Endodermal cell (in vitro differentiated cells): ENCODE measurements at regions not wholly inside any gene's neighbourhood (a gene's known extent, or its start where the extent isn't known, plus 50 kb on each side); places are given as distances from the start of the nearest gene placed in this dataset.

Experiments
- DNase-seq: peaks from one replicate; pipeline ENCODE4 v3.0.0-alpha.2; 2017
- H3K27ac ChIP-seq: 2 replicates; pipeline ENCODE4 v1.5.1; 2013; ENCODE audit warnings: mild to moderate bottlenecking, low read depth, low read length, moderate library complexity
- H3K27me3 ChIP-seq: 2 replicates; pipeline ENCODE4 v1.6.1; 2013; ENCODE audit warnings: mild to moderate bottlenecking, low read length, moderate library complexity; ENCODE audit not compliant: insufficient read depth, control insufficient read depth, poor library complexity, severe bottlenecking
- H3K36me3 ChIP-seq: 2 replicates; pipeline ENCODE4 v1.7.0; 2013; ENCODE audit warnings: mild to moderate bottlenecking, low read length, moderate library complexity; ENCODE audit not compliant: control insufficient read depth, insufficient read depth
- H3K4me1 ChIP-seq: one replicate; pipeline ENCODE4 v1.7.0; 2013; ENCODE audit warnings: low read length; ENCODE audit not compliant: control insufficient read depth, insufficient read depth
- H3K4me3 ChIP-seq: 2 replicates; pipeline ENCODE4 v1.5.1; 2013; ENCODE audit warnings: mild to moderate bottlenecking, low read length, moderate library complexity
- H3K9ac ChIP-seq: 2 replicates; pipeline ENCODE4 v1.6.1; 2013; ENCODE audit warnings: mild to moderate bottlenecking, low read length, moderate library complexity; ENCODE audit not compliant: poor library complexity, severe bottlenecking; ENCODE audit errors: extremely low read depth
- H3K9me3 ChIP-seq: 2 replicates; pipeline ENCODE4 v1.6.1; 2013; ENCODE audit warnings: mild to moderate bottlenecking, low read length, moderate library complexity; ENCODE audit not compliant: control insufficient read depth
- H3K27ac Mint-ChIP-seq: 2 replicates; pipeline ENCODE4 v1.8.0; 2020; ENCODE audit warnings: mixed read lengths
- H3K27me3 Mint-ChIP-seq: 2 replicates; pipeline ENCODE4 v1.8.0; 2021; ENCODE audit warnings: mild to moderate bottlenecking, mixed read lengths; ENCODE audit not compliant: insufficient read depth
- H3K36me3 Mint-ChIP-seq: 2 replicates; pipeline ENCODE4 v1.8.0; 2020; ENCODE audit warnings: low read depth, mixed read lengths
- H3K4me1 Mint-ChIP-seq: 2 replicates; pipeline ENCODE4 v1.8.0; 2020; ENCODE audit warnings: mixed read lengths
- H3K4me3 Mint-ChIP-seq: 2 replicates; pipeline ENCODE4 v1.8.0; 2020; ENCODE audit warnings: mild to moderate bottlenecking, moderate library complexity, mixed read lengths
- H3K9me3 Mint-ChIP-seq: 2 replicates; pipeline ENCODE4 v1.8.0; 2020; ENCODE audit warnings: mild to moderate bottlenecking, mixed read lengths
- WGBS, 2 experiments: methylation state at CpG; one replicate each; pipeline versions ENCODE4 v1.1.5 to v1.1.7; 2013; ENCODE audit warnings: missing lambda C conversion rate in 2 of 2, mixed read lengths in 1 of 2; ENCODE audit not compliant: insufficient coverage in 1 of 2, insufficient read length in 1 of 2; 5-methylcytosine and 5-hydroxymethylcytosine counted together
- TF ChIP-seq, protein P1 (sequence below): fragments of 200-600 bp; sonication (generic); conservative IDR thresholded peaks from 2 replicates; pipeline ENCODE4 v1.5.0; 2021; ENCODE audit warnings: antibody characterized with exemption, mild to moderate bottlenecking

DNA sequence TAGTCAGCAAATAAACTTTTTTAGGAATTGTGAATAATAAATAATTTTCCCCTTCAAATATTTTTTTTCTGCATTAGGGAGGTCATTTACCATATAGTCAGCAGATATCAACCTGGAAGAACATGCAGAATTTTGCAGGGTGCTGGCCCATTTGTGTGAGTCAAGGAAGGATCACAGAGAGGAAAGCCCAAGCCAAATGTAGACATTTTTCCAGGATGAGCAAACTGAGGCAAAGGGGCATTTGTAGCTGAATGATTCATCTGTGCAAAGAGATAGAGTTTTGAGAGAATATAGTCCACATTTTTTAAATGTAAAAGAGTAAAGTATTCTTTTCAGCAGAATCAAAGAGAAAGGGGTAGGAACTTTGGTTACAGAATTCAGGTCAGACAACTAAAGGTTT, 555.5 kb upstream of the MARCKS start:
- Mint-ChIP-seq H3K36me3 (no peaks in the 10 kb centered on the region), H3K4me3 (no peak overlapping the region)

DNA sequence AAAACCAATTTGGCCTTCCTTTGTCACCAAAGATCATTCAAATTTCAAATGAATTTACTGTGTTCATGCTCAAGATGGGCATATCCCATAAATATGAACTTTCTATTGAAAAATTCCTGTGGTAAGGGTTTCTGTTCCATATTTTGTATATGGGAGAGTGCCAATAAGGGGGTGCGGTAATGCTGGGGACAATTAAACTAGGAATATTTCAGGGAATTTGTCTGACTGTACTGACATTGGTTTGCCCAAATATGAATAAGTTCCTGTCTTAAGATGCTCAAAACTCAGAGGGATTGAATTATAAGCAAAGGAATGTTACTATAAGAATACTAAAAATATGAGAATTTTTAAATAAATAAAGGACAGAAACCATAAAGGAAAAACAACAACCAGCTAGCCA, 553.0 kb upstream of the MARCKS start:
- no peak overlapping the region for H3K4me3 Mint-ChIP-seq
- H3K4me1 Mint-ChIP-seq = no peaks in the 10 kb centered on the region
- TF ChIP-seq, protein P1, sequence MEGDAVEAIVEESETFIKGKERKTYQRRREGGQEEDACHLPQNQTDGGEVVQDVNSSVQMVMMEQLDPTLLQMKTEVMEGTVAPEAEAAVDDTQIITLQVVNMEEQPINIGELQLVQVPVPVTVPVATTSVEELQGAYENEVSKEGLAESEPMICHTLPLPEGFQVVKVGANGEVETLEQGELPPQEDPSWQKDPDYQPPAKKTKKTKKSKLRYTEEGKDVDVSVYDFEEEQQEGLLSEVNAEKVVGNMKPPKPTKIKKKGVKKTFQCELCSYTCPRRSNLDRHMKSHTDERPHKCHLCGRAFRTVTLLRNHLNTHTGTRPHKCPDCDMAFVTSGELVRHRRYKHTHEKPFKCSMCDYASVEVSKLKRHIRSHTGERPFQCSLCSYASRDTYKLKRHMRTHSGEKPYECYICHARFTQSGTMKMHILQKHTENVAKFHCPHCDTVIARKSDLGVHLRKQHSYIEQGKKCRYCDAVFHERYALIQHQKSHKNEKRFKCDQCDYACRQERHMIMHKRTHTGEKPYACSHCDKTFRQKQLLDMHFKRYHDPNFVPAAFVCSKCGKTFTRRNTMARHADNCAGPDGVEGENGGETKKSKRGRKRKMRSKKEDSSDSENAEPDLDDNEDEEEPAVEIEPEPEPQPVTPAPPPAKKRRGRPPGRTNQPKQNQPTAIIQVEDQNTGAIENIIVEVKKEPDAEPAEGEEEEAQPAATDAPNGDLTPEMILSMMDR = no peak
- H3K36me3 ChIP-seq = no peaks in the 10 kb centered on the region
- WGBS, 2 experiments = 50 to 95% methylated on average over 1 of the region's 1 CpG
- H3K9me3 ChIP-seq = no peaks in the 10 kb centered on the region
- H3K4me3 ChIP-seq = no peak overlapping the region
- H3K27me3 Mint-ChIP-seq = peaks cover 24% of the 10 kb centered on the region
- H3K4me1 ChIP-seq = no peaks in the 10 kb centered on the region
- H3K27ac Mint-ChIP-seq = no peak overlapping the region
- H3K27ac ChIP-seq = no peak overlapping the region
- no peaks in the 10 kb centered on the region for H3K36me3 Mint-ChIP-seq
- H3K27me3 ChIP-seq = peaks cover 27% of the 10 kb centered on the region
- no peak overlapping the region for H3K9ac ChIP-seq
- DNase-seq = no peak
- H3K9me3 Mint-ChIP-seq = no peaks in the 10 kb centered on the region

More for the DNA sequence above, 555.5 kb upstream of the MARCKS start:
- Histone ChIP-seq H3K27me3 (peaks cover 51% of the 10 kb centered on the region), H3K4me1 (no peaks in the 10 kb centered on the region), H3K9ac (no peak overlapping the region), H3K4me3 (no peak overlapping the region), H3K36me3 (no peaks in the 10 kb centered on the region), H3K27ac (no peak overlapping the region), H3K9me3 (no peaks in the 10 kb centered on the region)
- Mint-ChIP-seq H3K4me1 (no peaks in the 10 kb centered on the region), H3K9me3 (no peaks in the 10 kb centered on the region), H3K27ac (no peak overlapping the region), H3K27me3 (peaks cover 47% of the 10 kb centered on the region)
- DNase-seq = no peak
- TF ChIP-seq, protein P1 = no peak

DNA sequence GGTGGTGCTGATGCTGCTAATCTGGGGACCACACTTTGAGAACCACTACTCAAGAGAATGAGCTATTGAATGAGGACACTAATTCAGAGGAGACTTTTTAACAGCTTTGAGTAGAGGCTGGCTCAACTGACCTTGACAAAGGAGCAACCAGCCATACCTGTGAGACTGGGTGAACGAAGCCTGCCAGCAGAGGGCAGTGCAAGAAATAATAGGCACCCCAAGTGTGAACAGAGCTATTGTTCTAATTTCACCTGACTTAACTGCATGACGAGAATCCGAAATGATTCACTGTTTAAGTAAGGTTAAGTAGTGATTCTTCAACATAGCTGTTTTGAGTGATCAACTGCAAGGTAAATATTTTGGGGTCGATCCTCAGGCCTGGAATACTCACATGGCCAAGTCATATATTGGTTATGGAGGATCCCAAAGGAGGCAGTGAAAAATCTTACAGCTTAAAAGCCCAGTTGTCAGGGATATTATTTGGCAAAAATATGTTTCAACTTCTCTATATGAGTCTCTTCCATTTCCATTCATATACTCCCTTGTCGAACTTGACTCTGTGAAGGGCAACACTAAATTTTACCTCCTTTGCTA, 550.5 kb upstream of the MARCKS start:
- no peak overlapping the region for H3K27ac ChIP-seq
- WGBS, 2 experiments = 54 to 63% methylated on average over 4 to 5 of the region's 5 CpGs
- Mint-ChIP-seq H3K27ac (no peak overlapping the region), H3K4me1 (peaks cover 5% of the 10 kb centered on the region), H3K36me3 (no peaks in the 10 kb centered on the region), H3K27me3 (peaks cover 14% of the 10 kb centered on the region), H3K9me3 (no peaks in the 10 kb centered on the region), H3K4me3 (no peak overlapping the region)
- TF ChIP-seq, protein P1 = peak; percentile 93
- H3K36me3 ChIP-seq = no peaks in the 10 kb centered on the region
- H3K4me1 ChIP-seq = no peaks in the 10 kb centered on the region
- H3K9ac ChIP-seq = no peak overlapping the region
- DNase-seq = peak; percentile 92
- H3K27me3 ChIP-seq = peaks cover 7% of the 10 kb centered on the region
- H3K4me3 ChIP-seq = no peak overlapping the region
- no peaks in the 10 kb centered on the region for H3K9me3 ChIP-seq
